ENCODE measurements at regions not wholly inside any gene's neighbourhood (a gene's known extent, or its start where the extent isn't known, plus 50 kb on each side); places are given as distances from the start of the nearest gene placed in this dataset.

DNA sequence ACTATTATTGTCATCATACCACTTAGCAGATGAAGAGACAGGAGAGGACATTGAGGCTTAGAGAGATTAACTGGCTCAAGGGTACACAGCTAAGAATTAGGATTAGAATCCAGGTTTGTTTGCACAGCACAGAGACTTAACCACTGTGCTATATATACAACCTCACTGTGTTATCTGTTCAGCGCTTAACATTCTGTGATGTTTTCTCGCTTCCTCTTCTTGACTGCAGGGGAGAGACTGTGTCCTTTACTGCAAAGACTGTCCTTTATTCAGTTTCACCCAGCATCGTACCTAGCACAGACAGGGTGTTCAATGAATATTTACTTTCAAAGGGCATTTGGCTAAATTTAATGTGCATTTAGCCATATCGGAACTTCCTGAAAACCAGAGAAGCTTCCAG is 54.9 kb upstream of the PCDH8 start:
- Mint-ChIP-seq H3K27me3 (peaks cover 20% of the 10 kb centered on the region), H3K36me3 (ENCODE audit: low read depth) (no peaks in the 10 kb centered on the region), H3K9me3 (no peaks in the 10 kb centered on the region), H3K4me1 (ENCODE audit: low read depth) (no peaks in the 10 kb centered on the region), H3K27ac (no peak overlapping the region), H3K4me3 (no peak overlapping the region)
- no peak for ATAC-seq
- ChIA-PET CTCF (no interaction called here), POLR2A (no interaction called here)
- intact Hi-C loops (cut with micrococcal nuclease): no loop called here
- no peak for DNase-seq
- no peak for TF ChIP-seq CTCF (IDR thresholded peaks at IDR 0.05)

- POLR2A ChIA-PET: no interaction called here
Measured at GRCh38 chr13:52899206-52899605, 50.8 kb upstream of the PCDH8 start.

More at GRCh38 chr13:52899206-52899605, 50.8 kb upstream of the PCDH8 start:
- Mint-ChIP-seq H3K4me1 (ENCODE audit: low read depth) (no peaks in the 10 kb centered on the region), H3K9me3 (no peaks in the 10 kb centered on the region), H3K36me3 (ENCODE audit: low read depth) (no peaks in the 10 kb centered on the region), H3K27ac (no peak overlapping the region), H3K27me3 (peaks cover 5% of the 10 kb centered on the region), H3K4me3 (no peak overlapping the region)
- intact Hi-C loops (cut with micrococcal nuclease): no loop called here
- no peak for DNase-seq
- no peak for TF ChIP-seq CTCF (IDR thresholded peaks at IDR 0.05)
- ATAC-seq: no peak
- CTCF ChIA-PET: no interaction called here
